ENCODE measurements at regions not wholly inside any gene's neighbourhood (a gene's known extent, or its start where the extent isn't known, plus 50 kb on each side); places are given as distances from the start of the nearest gene placed in this dataset.

- Histone ChIP-seq H3K36me3 (ENCODE audit: control insufficient read depth, insufficient read depth, low read length) (no peaks in the 10 kb centered on the region), H3K79me2 (ENCODE audit: control insufficient read depth, insufficient read depth, low read length) (no peaks in the 10 kb centered on the region), H3K27me3 (ENCODE audit: control insufficient read depth, insufficient read depth, low read length) (no peaks in the 10 kb centered on the region), H3K27ac (ENCODE audit: insufficient read depth, low read length) (no peak overlapping the region), H4K20me1 (ENCODE audit: control insufficient read depth, extremely low read depth, insufficient read depth, low read length) (no peaks in the 10 kb centered on the region), H3K4me1 (ENCODE audit: control insufficient read depth, extremely low read depth, insufficient read depth, low read length) (no peaks in the 10 kb centered on the region), H3K9ac (ENCODE audit: insufficient read depth, low read length) (no peak overlapping the region), H3K4me3 (replicated peaks in 1 of 4; ENCODE audit: control extremely low read depth in 1 of 4, insufficient read depth in 1 of 4, low read depth in 3 of 4, low read length in 4 of 4) (no peak overlapping the region), H3K4me2 (ENCODE audit: extremely low read depth, insufficient read depth, low read length) (no peak overlapping the region), H2AFZ (ENCODE audit: low read length) (no peak overlapping the region), H3K9me3 (ENCODE audit: control insufficient read depth, insufficient read depth, low read depth, low read length) (no peaks in the 10 kb centered on the region)
- no peak for DNase-seq (ENCODE audit: low read depth in 2 of 2)
- TF ChIP-seq, protein P1, sequence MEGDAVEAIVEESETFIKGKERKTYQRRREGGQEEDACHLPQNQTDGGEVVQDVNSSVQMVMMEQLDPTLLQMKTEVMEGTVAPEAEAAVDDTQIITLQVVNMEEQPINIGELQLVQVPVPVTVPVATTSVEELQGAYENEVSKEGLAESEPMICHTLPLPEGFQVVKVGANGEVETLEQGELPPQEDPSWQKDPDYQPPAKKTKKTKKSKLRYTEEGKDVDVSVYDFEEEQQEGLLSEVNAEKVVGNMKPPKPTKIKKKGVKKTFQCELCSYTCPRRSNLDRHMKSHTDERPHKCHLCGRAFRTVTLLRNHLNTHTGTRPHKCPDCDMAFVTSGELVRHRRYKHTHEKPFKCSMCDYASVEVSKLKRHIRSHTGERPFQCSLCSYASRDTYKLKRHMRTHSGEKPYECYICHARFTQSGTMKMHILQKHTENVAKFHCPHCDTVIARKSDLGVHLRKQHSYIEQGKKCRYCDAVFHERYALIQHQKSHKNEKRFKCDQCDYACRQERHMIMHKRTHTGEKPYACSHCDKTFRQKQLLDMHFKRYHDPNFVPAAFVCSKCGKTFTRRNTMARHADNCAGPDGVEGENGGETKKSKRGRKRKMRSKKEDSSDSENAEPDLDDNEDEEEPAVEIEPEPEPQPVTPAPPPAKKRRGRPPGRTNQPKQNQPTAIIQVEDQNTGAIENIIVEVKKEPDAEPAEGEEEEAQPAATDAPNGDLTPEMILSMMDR (conservative IDR thresholded peaks at IDR 0.05 in 1 of 2, IDR thresholded peaks at IDR 0.05 in 1 of 2; ENCODE audit: low read depth in 1 of 2, low read length in 2 of 2): no peak
Observed at GRCh38 chr2:15779381-15780041, 160.8 kb upstream of the MYCN start.

DNA sequence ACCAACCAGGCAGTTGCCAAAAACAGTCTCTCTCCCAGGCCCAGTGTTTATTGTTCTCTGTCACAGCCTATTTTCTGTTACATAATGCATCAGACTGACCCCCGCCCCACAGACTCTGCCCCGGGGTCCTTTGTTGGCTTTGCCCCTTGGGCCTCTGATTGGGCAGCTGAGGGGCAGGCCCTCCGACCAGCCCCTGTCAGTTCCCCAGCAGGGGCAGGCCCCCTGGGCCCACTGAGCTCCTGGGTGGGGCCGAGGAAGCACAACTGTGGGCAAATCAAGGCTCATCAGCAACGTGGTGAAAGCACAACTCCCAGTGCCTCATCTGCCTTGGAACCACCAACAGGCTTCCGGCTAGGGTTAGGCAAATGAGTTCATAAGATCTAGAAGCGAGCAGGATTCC is 160.1 kb upstream of the MYCN start:
- H3K4me1 ChIP-seq (ENCODE audit: control insufficient read depth, extremely low read depth, insufficient read depth, low read length): no peaks in the 10 kb centered on the region
- H4K20me1 ChIP-seq (ENCODE audit: control insufficient read depth, extremely low read depth, insufficient read depth, low read length): no peaks in the 10 kb centered on the region
- no peak overlapping the region for H3K4me3 ChIP-seq (replicated peaks in 1 of 4; ENCODE audit: control extremely low read depth in 1 of 4, insufficient read depth in 1 of 4, low read depth in 3 of 4, low read length in 4 of 4)
- no peaks in the 10 kb centered on the region for H3K79me2 ChIP-seq (ENCODE audit: control insufficient read depth, insufficient read depth, low read length)
- H3K27me3 ChIP-seq (ENCODE audit: control insufficient read depth, insufficient read depth, low read length): no peaks in the 10 kb centered on the region
- no peaks in the 10 kb centered on the region for H3K9me3 ChIP-seq (ENCODE audit: control insufficient read depth, insufficient read depth, low read depth, low read length)
- no peak overlapping the region for H3K27ac ChIP-seq (ENCODE audit: insufficient read depth, low read length)
- H3K9ac ChIP-seq (ENCODE audit: insufficient read depth, low read length): no peak overlapping the region
- H3K4me2 ChIP-seq (ENCODE audit: extremely low read depth, insufficient read depth, low read length): no peak overlapping the region
- TF ChIP-seq EZH2 (IDR thresholded peaks at IDR 0.05; ENCODE audit: low read length, missing control alignments): no peak
- TF ChIP-seq, protein P1 (conservative IDR thresholded peaks at IDR 0.05 in 1 of 2, IDR thresholded peaks at IDR 0.05 in 1 of 2; ENCODE audit: low read depth in 1 of 2, low read length in 2 of 2): no peak
- H2AFZ ChIP-seq (ENCODE audit: low read length): no peak overlapping the region
- no peaks in the 10 kb centered on the region for H3K36me3 ChIP-seq (ENCODE audit: control insufficient read depth, insufficient read depth, low read length)
- no peak for DNase-seq (ENCODE audit: low read depth in 2 of 2)

DNA sequence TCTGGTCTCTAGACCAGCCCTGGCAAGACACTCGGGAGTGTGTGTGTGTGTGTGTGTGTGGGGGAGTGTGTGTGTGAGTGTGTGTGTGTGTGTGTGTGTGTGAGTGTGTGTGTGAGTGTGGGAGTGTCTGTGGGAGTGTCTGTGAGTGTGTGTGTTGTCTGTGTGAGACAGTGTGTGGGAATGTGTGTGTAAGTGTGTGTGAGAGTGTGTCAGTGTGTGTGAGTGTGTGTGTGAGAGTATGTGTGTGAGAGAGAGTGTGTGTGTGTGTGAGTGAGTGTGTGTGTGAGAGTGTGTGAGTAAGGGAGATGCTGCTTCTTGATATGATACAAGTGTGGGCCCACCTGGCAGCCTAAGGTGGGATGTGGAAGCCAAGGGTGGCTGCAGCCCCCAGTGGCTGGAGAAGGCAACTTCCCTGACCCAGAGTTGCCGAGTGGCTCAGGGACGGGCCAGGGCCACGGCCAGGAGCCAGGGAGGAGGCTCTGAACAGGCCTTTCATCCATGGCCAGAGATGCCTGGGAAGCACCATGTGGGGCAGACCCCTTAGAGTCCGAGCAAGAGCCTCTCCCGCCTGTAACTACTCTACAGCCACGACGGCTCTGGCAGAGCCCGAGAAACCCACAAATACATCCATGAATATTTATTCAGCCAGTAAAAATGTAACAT is 159.3 kb upstream of the MYCN start:
- no peak overlapping the region for H3K4me2 ChIP-seq (ENCODE audit: extremely low read depth, insufficient read depth, low read length)
- no peak for DNase-seq (ENCODE audit: low read depth in 2 of 2)

More for the DNA sequence above, 159.3 kb upstream of the MYCN start:
- Histone ChIP-seq H4K20me1 (ENCODE audit: control insufficient read depth, extremely low read depth, insufficient read depth, low read length) (no peaks in the 10 kb centered on the region), H3K27me3 (ENCODE audit: control insufficient read depth, insufficient read depth, low read length) (no peaks in the 10 kb centered on the region), H3K27ac (ENCODE audit: insufficient read depth, low read length) (no peak overlapping the region), H3K79me2 (ENCODE audit: control insufficient read depth, insufficient read depth, low read length) (no peaks in the 10 kb centered on the region), H3K4me1 (ENCODE audit: control insufficient read depth, extremely low read depth, insufficient read depth, low read length) (no peaks in the 10 kb centered on the region), H3K9me3 (ENCODE audit: control insufficient read depth, insufficient read depth, low read depth, low read length) (no peaks in the 10 kb centered on the region), H3K36me3 (ENCODE audit: control insufficient read depth, insufficient read depth, low read length) (no peaks in the 10 kb centered on the region), H3K9ac (ENCODE audit: insufficient read depth, low read length) (no peak overlapping the region), H2AFZ (ENCODE audit: low read length) (no peak overlapping the region), H3K4me3 (replicated peaks in 1 of 4; ENCODE audit: control extremely low read depth in 1 of 4, insufficient read depth in 1 of 4, low read depth in 3 of 4, low read length in 4 of 4) (no peak overlapping the region)
- TF ChIP-seq, protein P1 (conservative IDR thresholded peaks at IDR 0.05 in 1 of 2, IDR thresholded peaks at IDR 0.05 in 1 of 2; ENCODE audit: low read depth in 1 of 2, low read length in 2 of 2): no peak
- no peak for TF ChIP-seq EZH2 (IDR thresholded peaks at IDR 0.05; ENCODE audit: low read length, missing control alignments)
